HepG2 (cell line): ENCODE measurements at regions not wholly inside any gene's neighbourhood (a gene's known extent, or its start where the extent isn't known, plus 50 kb on each side); places are given as distances from the start of the nearest gene placed in this dataset.

ENCODE experiments used
- ATAC-seq: fragments of 200-7000 bp; cut with Tn5 transposase; 3 replicates; pipeline ENCODE4 v1.9.1; 2020; ENCODE audit warnings: mild to moderate bottlenecking, moderate library complexity
- BruUV-seq: library from RNA; stranded (reverse); fragments of 400-500 nt; replicated peaks from 2 replicates; lab custom pipeline; 2021; lab: Mats Ljungman, UMichigan
- CTCF ChIA-PET: fragments of 300-600 bp; formaldehyde crosslinking; extraction: SDS; loops from one replicate; lab custom pipeline; 2021; ENCODE audit warnings: low total read pairs, inconsistent platforms, low intra/inter-chr PET ratio; lab: Yijun Ruan, JAX
- POLR2A ChIA-PET: fragments of 350-600 bp; sonication (Branson Sonifier 250); formaldehyde crosslinking; loops from one replicate; lab custom pipeline; 2020; ENCODE audit warnings: antibody characterized with exemption, inconsistent platforms; lab: Yijun Ruan, JAX
- DNase-seq: peaks from one replicate; pipeline ENCODE4 v3.0.0-alpha.2; 2015; ENCODE audit warnings: low spot score
- FAIRE-seq: peaks from 3 replicates; lab custom pipeline; 2011; peaks lifted over from hg19 to GRCh38; lab: Jason Lieb, UNC
- H2AFZ ChIP-seq: one replicate; pipeline ENCODE4 v1.6.1; 2011; ENCODE audit warnings: low read length, inconsistent platforms
- H3K27ac ChIP-seq: fragments of 300-600 bp; 3 replicates; pipeline ENCODE4 v1.8.0; 2011; ENCODE audit warnings: mixed run types, mild to moderate bottlenecking, mixed read lengths, low read length, inconsistent platforms; ENCODE audit not compliant: insufficient read depth; ENCODE audit errors: extremely low read length
- H3K27me3 ChIP-seq, 2 experiments: fragments of 200-600 bp in 1 of 2; 2 replicates in 1 of 2; 3 replicates in 1 of 2; pipeline versions ENCODE4 v1.6.0 to v1.8.0; 2011; ENCODE audit warnings: low read length in 2 of 2, mild to moderate bottlenecking in 2 of 2, moderate library complexity in 2 of 2, inconsistent platforms in 1 of 2; ENCODE audit not compliant: insufficient read depth in 2 of 2, control insufficient read depth in 1 of 2
- H3K36me3 ChIP-seq, 2 experiments: fragments of 200-600 bp in 1 of 2; replicated peaks in 1 of 2; 2 replicates in 1 of 2; 3 replicates in 1 of 2; pipeline versions ENCODE4 v1.5.1 to v1.8.0; 2011; ENCODE audit warnings: low read length in 2 of 2, inconsistent platforms in 1 of 2; ENCODE audit not compliant: insufficient read depth in 2 of 2, control insufficient read depth in 1 of 2
- H3K4me1 ChIP-seq: 2 replicates; pipeline ENCODE4 v1.5.1; 2012; ENCODE audit warnings: low read length, inconsistent platforms; ENCODE audit not compliant: insufficient read depth
- H3K4me2 ChIP-seq: 2 replicates; pipeline ENCODE4 v1.6.0; 2011; ENCODE audit warnings: low read depth, low read length, inconsistent platforms
- H3K4me3 ChIP-seq, 3 experiments: fragments of 200-600 bp in 1 of 3; sonication (generic), shearing (Covaris generic) in 1 of 3; replicated peaks in 1 of 3; 2 replicates each; pipeline ENCODE4 v1.5.1; 2011 to 2016; ENCODE audit warnings: low read length in 3 of 3, inconsistent platforms in 2 of 3, low read depth in 2 of 3, mild to moderate bottlenecking in 2 of 3, control low read depth in 1 of 3, mixed read lengths in 1 of 3; ENCODE audit not compliant: insufficient read depth in 1 of 3
- H3K79me2 ChIP-seq: one replicate; pipeline ENCODE4 v1.6.1; 2011; ENCODE audit warnings: low read length, inconsistent platforms; ENCODE audit not compliant: insufficient read depth
- H3K9ac ChIP-seq: 2 replicates; pipeline ENCODE4 v1.6.0; 2011; ENCODE audit warnings: mild to moderate bottlenecking, low read depth, low read length, inconsistent platforms; ENCODE audit not compliant: insufficient read depth
- H3K9me3 ChIP-seq: 2 replicates; pipeline ENCODE4 v1.5.1; 2012; ENCODE audit warnings: mild to moderate bottlenecking, low read length
- H4K20me1 ChIP-seq: 2 replicates; pipeline ENCODE4 v1.6.0; 2011; ENCODE audit warnings: inconsistent platforms, mild to moderate bottlenecking, low read length, moderate library complexity; ENCODE audit not compliant: insufficient read depth
- DNMT1 ChIP-seq: sonication (generic); formaldehyde crosslinking; IDR thresholded peaks from 2 replicates; pipeline ENCODE4 v1.5.1; 2020; ENCODE audit warnings: mild to moderate bottlenecking, missing genetic modification reagents
- E2F5 ChIP-seq: sonication (generic); formaldehyde crosslinking; conservative IDR thresholded peaks from 2 replicates; pipeline ENCODE4 v1.4.0; 2020; ENCODE audit warnings: missing genetic modification reagents
- HCFC1 ChIP-seq: fragments of 150-350 bp; IDR thresholded peaks from 2 replicates; pipeline ENCODE4 v1.6.1; 2014; ENCODE audit warnings: low read depth, low read length
- HMG20A ChIP-seq: IDR thresholded peaks from 2 replicates; pipeline ENCODE4 v1.6.1; 2016; ENCODE audit warnings: borderline replicate concordance
- HOXA3 ChIP-seq: sonication (generic); formaldehyde crosslinking; IDR thresholded peaks from 2 replicates; pipeline ENCODE4 v1.5.0; 2020; ENCODE audit warnings: missing genetic modification reagents
- ISX ChIP-seq: sonication (generic); formaldehyde crosslinking; conservative IDR thresholded peaks from 2 replicates; pipeline ENCODE4 v1.5.0; 2020; ENCODE audit warnings: missing genetic modification reagents
- KDM1A ChIP-seq: IDR thresholded peaks from 2 replicates; pipeline ENCODE4 v1.6.1; 2016; ENCODE audit warnings: missing compliant biosample characterization
- KLF6 ChIP-seq: IDR thresholded peaks from 2 replicates; pipeline ENCODE4 v1.8.0; 2016; ENCODE audit warnings: missing biosample characterization, missing genetic modification reagents
- MAF1 ChIP-seq: sonication (generic); formaldehyde crosslinking; IDR thresholded peaks from 2 replicates; pipeline ENCODE4 v1.5.0; 2020; ENCODE audit warnings: missing genetic modification reagents, borderline replicate concordance
- MXD4 ChIP-seq: IDR thresholded peaks from 2 replicates; pipeline ENCODE4 v1.6.1; 2016; ENCODE audit warnings: mild to moderate bottlenecking, missing biosample characterization, missing genetic modification reagents
- PATZ1 ChIP-seq: sonication (generic); formaldehyde crosslinking; IDR thresholded peaks from 2 replicates; pipeline ENCODE4 v1.4.0; 2020; ENCODE audit warnings: missing genetic modification reagents
- PPARG ChIP-seq: conservative IDR thresholded peaks from 2 replicates; pipeline ENCODE4 v1.6.1; 2016; ENCODE audit warnings: missing biosample characterization, missing genetic modification reagents
- ZBTB46 ChIP-seq: sonication (generic); formaldehyde crosslinking; IDR thresholded peaks from 2 replicates; pipeline ENCODE4 v1.4.0; 2020; ENCODE audit warnings: mild to moderate bottlenecking, missing genetic modification reagents, borderline replicate concordance
- ZFY ChIP-seq: sonication (generic); formaldehyde crosslinking; IDR thresholded peaks from 2 replicates; pipeline ENCODE4 v1.4.0; 2020; ENCODE audit warnings: missing genetic modification reagents
- ZNF143 ChIP-seq: sonication (generic); formaldehyde crosslinking; IDR thresholded peaks from 2 replicates; pipeline ENCODE4 v1.4.0; 2020; ENCODE audit warnings: missing genetic modification reagents
- ZNF567 ChIP-seq: sonication (generic); formaldehyde crosslinking; IDR thresholded peaks from 2 replicates; pipeline ENCODE4 v1.8.1; 2023; ENCODE audit warnings: mild to moderate bottlenecking, missing genetic modification reagents, borderline replicate concordance
- ZNF576 ChIP-seq: sonication (generic); formaldehyde crosslinking; IDR thresholded peaks from 2 replicates; pipeline ENCODE4 v1.4.0; 2020; ENCODE audit warnings: mild to moderate bottlenecking, missing genetic modification reagents
- ZNF619 ChIP-seq: sonication (generic); formaldehyde crosslinking; IDR thresholded peaks from 2 replicates; pipeline ENCODE4 v1.4.0; 2020; ENCODE audit warnings: mild to moderate bottlenecking, missing genetic modification reagents
- ZNF879 ChIP-seq: sonication (generic); formaldehyde crosslinking; IDR thresholded peaks from 2 replicates; pipeline ENCODE4 v1.8.1; 2023; ENCODE audit warnings: missing genetic modification reagents
- WGBS: methylation state at CpG from one replicate; pipeline ENCODE4 v1.1.6; 2017; ENCODE audit warnings: low lambda C conversion rate; 5-methylcytosine and 5-hydroxymethylcytosine counted together
- in situ Hi-C: cut with HindIII; loops from 2 replicates; pipeline ENCODE4 v1.10.0; 2017; ENCODE audit warnings: low pct_unique_long_range_greater_than_20kb; ENCODE audit not compliant: extremely low pct_ligation_motif_present
- intact Hi-C: fragments of 100-400 bp; cut with micrococcal nuclease; formaldehyde crosslinking; loops from one replicate; pipeline ENCODE4 v1.10.0; 2022; ENCODE audit not compliant: unreplicated experiment

GRCh38 chr17:13986855-13987254 lies 82.4 kb upstream of the COX10 start:
- FAIRE-seq, result no peak
- Histone ChIP-seq H3K9ac (no peak overlapping the region), H3K9me3 (no peaks in the 10 kb centered on the region), H3K4me1 (no peaks in the 10 kb centered on the region), H3K4me3 (no peak overlapping the region), H3K27me3 (no peaks in the 10 kb centered on the region), H3K79me2 (no peaks in the 10 kb centered on the region), H3K27ac (no peak overlapping the region), H3K36me3 (no peaks in the 10 kb centered on the region), H4K20me1 (no peaks in the 10 kb centered on the region), H2AFZ (no peak overlapping the region), H3K4me2 (no peak overlapping the region)
- intact Hi-C loops (no loop called here), in situ Hi-C loops (no loop called here)
- ChIA-PET POLR2A (no interaction called here), CTCF (no interaction called here)
- no TSS peak for BruUV-seq
- WGBS, result 58% methylated on average over 2 of the region's 4 CpGs
- no peak for ATAC-seq
- TF ChIP-seq KLF6 (CRISPR knock-in tag) (no peak), ISX (CRISPR knock-in tag) (no peak), HOXA3 (CRISPR knock-in tag) (no peak), ZNF619 (CRISPR knock-in tag) (no peak), PATZ1 (CRISPR knock-in tag) (no peak), ZNF576 (CRISPR knock-in tag) (no peak), E2F5 (CRISPR knock-in tag) (no peak), PPARG (CRISPR knock-in tag) (no peak), ZNF879 (CRISPR knock-in tag) (no peak), MAF1 (CRISPR knock-in tag) (no peak), HMG20A (CRISPR knock-in tag) (no peak), ZNF567 (no peak), DNMT1 (CRISPR knock-in tag) (no peak), MXD4 (CRISPR knock-in tag) (no peak), HCFC1 (no peak), ZBTB46 (no peak), ZNF143 (CRISPR knock-in tag) (no peak), KDM1A (CRISPR knock-in tag) (no peak), ZFY (CRISPR knock-in tag) (no peak)
- DNase-seq, result no peak
